GM12875 (cell line): ENCODE measurements at regions not wholly inside any gene's neighbourhood (a gene's known extent, or its start where the extent isn't known, plus 50 kb on each side); places are given as distances from the start of the nearest gene placed in this dataset.

Experiments
- H3K4me3 ChIP-seq: one replicate; pipeline ENCODE4 v1.5.1; 2011; ENCODE audit warnings: low read depth, low read length, control low read depth
- TF ChIP-seq, protein P1 (sequence below): IDR thresholded peaks from 2 replicates; pipeline ENCODE4 v1.5.1; 2011; ENCODE audit warnings: low read depth, mild to moderate bottlenecking, control low read depth, inconsistent platforms, low read length, moderate library complexity, borderline replicate concordance; ENCODE audit not compliant: insufficient read depth

DNA sequence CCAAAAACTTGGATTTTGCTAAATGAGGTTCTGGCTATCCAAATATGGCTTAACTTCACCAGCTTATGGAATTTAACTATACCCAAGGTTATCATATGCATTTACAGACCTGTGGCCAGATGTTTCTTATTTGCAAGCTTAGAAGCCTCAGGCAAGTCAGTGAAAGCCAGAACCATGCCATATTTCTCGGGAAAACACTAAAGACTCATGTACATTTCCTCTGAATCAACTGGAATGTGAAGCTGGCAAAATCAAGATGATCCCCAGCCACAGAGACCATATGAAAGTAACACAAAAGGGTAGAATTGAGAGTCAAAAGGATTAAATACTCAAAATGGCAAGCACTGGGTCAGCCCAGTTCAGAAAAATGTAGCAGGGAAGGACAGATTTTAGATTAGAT is 76.4 kb upstream of the SLC1A1 start:
- TF ChIP-seq, protein P1, sequence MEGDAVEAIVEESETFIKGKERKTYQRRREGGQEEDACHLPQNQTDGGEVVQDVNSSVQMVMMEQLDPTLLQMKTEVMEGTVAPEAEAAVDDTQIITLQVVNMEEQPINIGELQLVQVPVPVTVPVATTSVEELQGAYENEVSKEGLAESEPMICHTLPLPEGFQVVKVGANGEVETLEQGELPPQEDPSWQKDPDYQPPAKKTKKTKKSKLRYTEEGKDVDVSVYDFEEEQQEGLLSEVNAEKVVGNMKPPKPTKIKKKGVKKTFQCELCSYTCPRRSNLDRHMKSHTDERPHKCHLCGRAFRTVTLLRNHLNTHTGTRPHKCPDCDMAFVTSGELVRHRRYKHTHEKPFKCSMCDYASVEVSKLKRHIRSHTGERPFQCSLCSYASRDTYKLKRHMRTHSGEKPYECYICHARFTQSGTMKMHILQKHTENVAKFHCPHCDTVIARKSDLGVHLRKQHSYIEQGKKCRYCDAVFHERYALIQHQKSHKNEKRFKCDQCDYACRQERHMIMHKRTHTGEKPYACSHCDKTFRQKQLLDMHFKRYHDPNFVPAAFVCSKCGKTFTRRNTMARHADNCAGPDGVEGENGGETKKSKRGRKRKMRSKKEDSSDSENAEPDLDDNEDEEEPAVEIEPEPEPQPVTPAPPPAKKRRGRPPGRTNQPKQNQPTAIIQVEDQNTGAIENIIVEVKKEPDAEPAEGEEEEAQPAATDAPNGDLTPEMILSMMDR, result no peak
- no peak overlapping the region for H3K4me3 ChIP-seq

DNA sequence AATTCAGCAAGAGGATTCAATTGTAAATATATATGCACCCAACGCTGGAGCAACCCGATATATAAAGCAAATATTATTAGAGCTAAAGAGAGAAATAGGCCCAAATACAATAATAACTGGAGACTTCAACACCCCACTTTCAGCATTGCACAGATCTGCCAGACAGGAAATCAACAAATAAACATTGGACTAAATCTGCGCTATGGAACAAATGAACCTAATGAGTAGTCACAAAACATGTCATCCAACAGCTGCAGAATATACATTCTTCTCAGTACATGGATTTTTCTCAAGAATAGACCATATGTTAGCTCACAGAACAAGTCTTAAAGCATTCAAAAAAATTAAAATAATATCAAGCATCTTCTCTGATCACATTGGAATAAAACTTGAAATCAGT is 86.1 kb upstream of the SLC1A1 start:
- H3K4me3 ChIP-seq, result no peak overlapping the region
- TF ChIP-seq, protein P1, result no peak

DNA sequence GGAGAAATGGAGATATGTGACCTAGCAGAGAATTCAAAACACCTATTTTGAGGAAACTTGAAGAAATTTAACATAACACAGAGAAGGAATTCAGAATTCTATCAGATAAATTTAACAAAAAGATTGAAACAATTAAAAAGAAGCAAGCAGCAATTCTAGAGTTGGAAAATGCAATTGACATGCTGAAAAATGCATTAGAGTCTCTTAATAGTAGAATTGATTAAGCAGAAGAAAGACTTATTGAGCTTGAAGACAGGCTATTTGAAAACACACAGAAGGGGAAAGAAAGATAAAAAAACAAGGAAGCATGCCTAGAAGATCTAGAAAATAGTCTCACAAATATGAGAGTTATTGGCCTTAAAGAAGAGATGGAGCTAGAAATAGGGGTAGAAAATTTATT is 87.8 kb upstream of the SLC1A1 start:
- TF ChIP-seq, protein P1, result no peak
- H3K4me3 ChIP-seq, result no peak overlapping the region

DNA sequence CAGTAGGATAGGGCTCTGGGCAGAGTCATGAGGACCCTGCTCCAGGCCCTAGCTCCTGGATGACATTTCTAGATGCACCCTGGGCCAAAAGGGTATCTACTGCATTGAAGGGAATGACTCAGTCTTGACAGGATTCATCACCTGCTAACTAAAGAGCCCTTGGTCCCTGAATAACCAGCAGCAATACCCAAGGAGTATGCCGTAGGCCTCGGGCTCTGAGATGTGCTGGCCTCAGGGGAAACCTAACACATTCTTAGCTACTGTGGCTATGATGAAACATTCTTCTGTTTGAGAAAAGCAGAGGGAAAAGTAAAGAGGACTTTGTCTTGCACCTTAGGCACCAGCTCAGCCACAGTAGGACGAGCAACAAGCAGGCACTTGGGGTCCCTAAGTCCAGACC is 89.5 kb upstream of the SLC1A1 start:
- TF ChIP-seq, protein P1, result no peak

DNA sequence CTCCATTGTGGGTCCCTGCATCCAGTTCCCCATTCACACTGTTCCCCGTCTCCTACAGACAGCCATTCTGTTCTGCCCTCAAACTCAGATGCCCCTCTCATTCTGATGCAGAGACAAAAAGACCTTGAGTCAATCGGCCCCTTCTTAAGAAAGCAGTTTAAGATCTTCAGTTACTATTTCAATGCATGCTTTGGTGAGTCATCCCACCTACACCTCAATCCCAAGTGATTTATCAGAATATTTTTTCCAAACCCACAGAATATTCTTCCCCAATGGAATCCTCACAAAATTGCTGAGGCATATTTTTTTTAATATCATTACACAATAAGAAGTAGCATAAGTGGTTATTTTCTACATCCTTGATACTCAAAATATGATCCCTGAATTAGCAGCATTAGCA is 92.4 kb upstream of the SLC1A1 start:
- TF ChIP-seq, protein P1, result no peak
- no peak overlapping the region for H3K4me3 ChIP-seq

More for the DNA sequence above, 89.5 kb upstream of the SLC1A1 start:
- H3K4me3 ChIP-seq, result no peak overlapping the region

DNA sequence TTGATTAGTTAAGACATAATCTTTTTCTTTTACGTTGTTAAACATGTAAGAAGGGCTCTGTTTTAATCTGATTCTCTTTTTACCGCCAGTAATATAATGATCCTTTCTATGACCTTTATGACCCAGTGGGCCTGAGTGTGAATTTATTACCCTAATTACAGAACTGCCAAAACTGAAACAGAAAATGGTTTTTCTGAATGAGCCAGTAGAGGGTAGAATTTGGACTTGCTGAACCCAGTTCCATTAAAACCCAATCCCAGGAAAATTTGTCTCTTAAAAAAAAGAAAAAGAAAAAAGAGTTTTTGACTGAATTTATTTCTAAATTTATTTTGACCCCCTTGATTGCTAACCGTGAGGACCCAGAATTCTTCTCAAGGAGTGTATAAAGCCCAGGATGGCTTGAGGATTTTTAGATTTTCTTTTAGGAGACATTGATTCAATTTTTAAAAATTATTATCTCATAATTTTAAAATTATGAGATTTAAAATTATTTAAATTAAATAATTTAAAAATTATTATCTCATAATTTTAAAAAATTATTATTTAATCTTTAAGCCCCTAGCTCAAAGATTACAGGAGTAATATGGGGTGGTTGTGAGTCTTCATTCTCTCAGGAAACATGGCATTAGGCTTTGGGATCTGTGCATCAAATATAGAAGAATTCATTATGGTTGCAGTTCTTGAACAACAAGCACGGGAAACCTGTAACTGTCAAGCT is 94.1 kb upstream of the GLIS3 start:
- H3K4me3 ChIP-seq, result no peak overlapping the region
- TF ChIP-seq, protein P1, result no peak

DNA sequence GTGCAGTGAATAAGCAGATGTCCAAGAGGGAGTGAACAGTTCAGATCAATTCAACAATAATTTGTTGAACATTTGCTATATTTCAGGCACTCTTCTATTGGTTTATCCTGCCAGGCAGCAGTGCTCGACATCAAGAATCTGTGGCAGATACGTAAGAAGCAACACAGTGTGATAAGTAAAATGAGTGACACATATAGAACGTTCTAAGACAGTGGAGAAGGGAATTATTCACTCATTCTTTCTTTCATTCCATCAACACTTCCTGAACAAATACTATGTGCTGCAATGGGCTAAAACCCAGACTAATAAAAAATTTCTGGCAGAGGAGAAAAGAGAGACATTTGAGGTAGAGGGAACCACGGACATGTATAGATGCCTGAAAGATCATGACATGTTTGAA is 89.9 kb upstream of the GLIS3 start:
- no peak overlapping the region for H3K4me3 ChIP-seq
- TF ChIP-seq, protein P1, result no peak
